Mucosa of stomach (tissue), 1 donor: ENCODE measurements at regions not wholly inside any gene's neighbourhood (a gene's known extent, or its start where the extent isn't known, plus 50 kb on each side); places are given as distances from the start of the nearest gene placed in this dataset.

Experiments
- H3K27me3 ChIP-seq: one replicate; pipeline ENCODE4 v1.7.0; 2013; ENCODE audit warnings: mild to moderate bottlenecking, low read length; ENCODE audit not compliant: control insufficient read depth, insufficient read depth
- H3K36me3 ChIP-seq: one replicate; pipeline ENCODE4 v1.7.0; 2013; ENCODE audit warnings: low read length; ENCODE audit not compliant: control insufficient read depth, insufficient read depth
- H3K4me1 ChIP-seq: one replicate; pipeline ENCODE4 v1.7.0; 2013; ENCODE audit warnings: mild to moderate bottlenecking, low read length; ENCODE audit not compliant: control insufficient read depth, insufficient read depth
- H3K4me3 ChIP-seq: one replicate; pipeline ENCODE4 v1.7.0; 2013; ENCODE audit warnings: low read length
- H3K9ac ChIP-seq: one replicate; pipeline ENCODE4 v1.7.0; 2013; ENCODE audit warnings: mild to moderate bottlenecking, low read length, moderate library complexity
- H3K9me3 ChIP-seq: one replicate; pipeline ENCODE4 v1.7.0; 2013; ENCODE audit warnings: mild to moderate bottlenecking, low read length, moderate library complexity; ENCODE audit not compliant: control insufficient read depth
- donor health status: Pancreatic carcinoma.

GRCh38 chr4:11614426-11614825 lies 185.7 kb upstream of the HS3ST1 start:
- peaks cover 19% of the 10 kb centered on the region for H3K4me1 ChIP-seq
- H3K36me3 ChIP-seq = no peaks in the 10 kb centered on the region
- no peaks in the 10 kb centered on the region for H3K27me3 ChIP-seq
- H3K9me3 ChIP-seq = no peaks in the 10 kb centered on the region
- no peak overlapping the region for H3K9ac ChIP-seq
- no peak overlapping the region for H3K4me3 ChIP-seq

- peaks cover 6% of the 10 kb centered on the region for H3K4me1 ChIP-seq
- no peak overlapping the region for H3K4me3 ChIP-seq
- H3K9me3 ChIP-seq = no peaks in the 10 kb centered on the region
- no peak overlapping the region for H3K9ac ChIP-seq
- H3K36me3 ChIP-seq = no peaks in the 10 kb centered on the region
- H3K27me3 ChIP-seq = no peaks in the 10 kb centered on the region
Measured at GRCh38 chr4:11611868-11612267, 183.2 kb upstream of the HS3ST1 start.

- Histone ChIP-seq H3K9me3 (no peaks in the 10 kb centered on the region), H3K27me3 (no peaks in the 10 kb centered on the region), H3K36me3 (no peaks in the 10 kb centered on the region), H3K4me1 (peaks cover 14% of the 10 kb centered on the region), H3K9ac (no peak overlapping the region), H3K4me3 (no peak overlapping the region)
Measured at GRCh38 chr4:11609751-11610150, 181.1 kb upstream of the HS3ST1 start.

GRCh38 chr4:11608992-11609391 lies 180.3 kb upstream of the HS3ST1 start:
- Histone ChIP-seq H3K9ac (no peak overlapping the region), H3K4me1 (peaks cover 11% of the 10 kb centered on the region), H3K4me3 (no peak overlapping the region), H3K36me3 (no peaks in the 10 kb centered on the region), H3K27me3 (no peaks in the 10 kb centered on the region), H3K9me3 (no peaks in the 10 kb centered on the region)

GRCh38 chr4:11606078-11606477 lies 177.4 kb upstream of the HS3ST1 start:
- H3K4me3 ChIP-seq = no peak overlapping the region
- H3K9ac ChIP-seq = no peak overlapping the region
- peaks cover 9% of the 10 kb centered on the region for H3K4me1 ChIP-seq
- no peaks in the 10 kb centered on the region for H3K36me3 ChIP-seq
- H3K9me3 ChIP-seq = no peaks in the 10 kb centered on the region
- H3K27me3 ChIP-seq = no peaks in the 10 kb centered on the region

GRCh38 chr4:11605597-11605996 lies 176.9 kb upstream of the HS3ST1 start:
- no peak overlapping the region for H3K4me3 ChIP-seq
- peaks cover 9% of the 10 kb centered on the region for H3K4me1 ChIP-seq
- H3K27me3 ChIP-seq = no peaks in the 10 kb centered on the region
- no peaks in the 10 kb centered on the region for H3K9me3 ChIP-seq
- no peak overlapping the region for H3K9ac ChIP-seq
- no peaks in the 10 kb centered on the region for H3K36me3 ChIP-seq

- H3K4me1 ChIP-seq = peaks cover 9% of the 10 kb centered on the region
- no peak overlapping the region for H3K9ac ChIP-seq
- H3K36me3 ChIP-seq = no peaks in the 10 kb centered on the region
- no peak overlapping the region for H3K4me3 ChIP-seq
- no peaks in the 10 kb centered on the region for H3K27me3 ChIP-seq
- no peaks in the 10 kb centered on the region for H3K9me3 ChIP-seq
Measured at GRCh38 chr4:11604821-11605220, 176.1 kb upstream of the HS3ST1 start.

GRCh38 chr4:11603591-11604194 lies 175.0 kb upstream of the HS3ST1 start:
- Histone ChIP-seq H3K9ac (no peak overlapping the region), H3K4me3 (no peak overlapping the region), H3K36me3 (no peaks in the 10 kb centered on the region), H3K9me3 (no peaks in the 10 kb centered on the region), H3K27me3 (no peaks in the 10 kb centered on the region), H3K4me1 (peaks cover 9% of the 10 kb centered on the region)

- Histone ChIP-seq H3K27me3 (no peaks in the 10 kb centered on the region), H3K36me3 (no peaks in the 10 kb centered on the region), H3K4me1 (peaks cover 15% of the 10 kb centered on the region), H3K4me3 (no peak overlapping the region), H3K9ac (no peak overlapping the region), H3K9me3 (no peaks in the 10 kb centered on the region)
Measured at GRCh38 chr4:11602606-11603340, 174.1 kb upstream of the HS3ST1 start.

GRCh38 chr4:11599064-11599463 lies 170.4 kb upstream of the HS3ST1 start:
- no peak overlapping the region for H3K4me3 ChIP-seq
- peaks cover 26% of the 10 kb centered on the region for H3K4me1 ChIP-seq
- H3K36me3 ChIP-seq = no peaks in the 10 kb centered on the region
- no peaks in the 10 kb centered on the region for H3K9me3 ChIP-seq
- H3K9ac ChIP-seq = no peak overlapping the region
- H3K27me3 ChIP-seq = no peaks in the 10 kb centered on the region

GRCh38 chr4:11598591-11598990 lies 169.9 kb upstream of the HS3ST1 start:
- Histone ChIP-seq H3K27me3 (no peaks in the 10 kb centered on the region), H3K9me3 (no peaks in the 10 kb centered on the region), H3K36me3 (no peaks in the 10 kb centered on the region), H3K9ac (no peak overlapping the region), H3K4me3 (no peak overlapping the region), H3K4me1 (peaks cover 26% of the 10 kb centered on the region)

- H3K4me3 ChIP-seq = no peak overlapping the region
- no peaks in the 10 kb centered on the region for H3K36me3 ChIP-seq
- no peaks in the 10 kb centered on the region for H3K9me3 ChIP-seq
- no peaks in the 10 kb centered on the region for H3K27me3 ChIP-seq
- peaks cover 26% of the 10 kb centered on the region for H3K4me1 ChIP-seq
- H3K9ac ChIP-seq = no peak overlapping the region
Measured at GRCh38 chr4:11597506-11597905, 168.8 kb upstream of the HS3ST1 start.
